ENCODE measurements at regions not wholly inside any gene's neighbourhood (a gene's known extent, or its start where the extent isn't known, plus 50 kb on each side); places are given as distances from the start of the nearest gene placed in this dataset.

GRCh38 chr15:60087561-60087960 lies 83.5 kb downstream of the FOXB1 start (continued):
- TF ChIP-seq REST (IDR thresholded peaks at IDR 0.05) = no peak
- TF ChIP-seq JUND (IDR thresholded peaks at IDR 0.05) = no peak
- no peak for TF ChIP-seq YY1 (IDR thresholded peaks at IDR 0.05)
- TF ChIP-seq NR2F2 (IDR thresholded peaks at IDR 0.05) = no peak

GRCh38 chr15:60090747-60091146 lies 86.6 kb downstream of the FOXB1 start:
- H3K4me1 ChIP-seq (ENCODE audit: control insufficient read depth in 4 of 4, insufficient read depth in 4 of 4, low read length in 3 of 4) = peaks cover 4 to 39% (median 37%) of the 10 kb centered on the region in 4 donors

More at GRCh38 chr15:60090747-60091146, 86.6 kb downstream of the FOXB1 start:
- no peak overlapping the region for H3K9ac ChIP-seq (ENCODE audit: low read depth in 1 of 2, low read length in 2 of 2)
- H3K9me3 ChIP-seq (ENCODE audit: control insufficient read depth in 4 of 4, low read length in 3 of 4) = no peaks in the 10 kb centered on the region
- TF ChIP-seq JUND (IDR thresholded peaks at IDR 0.05) = no peak
- TF ChIP-seq HNF4A (conservative IDR thresholded peaks at IDR 0.05) = no peak
- TF ChIP-seq SP1 (IDR thresholded peaks at IDR 0.05) = no peak
- TF ChIP-seq CTCF (IDR thresholded peaks at IDR 0.05; ENCODE audit: low read depth, low read length, missing input control) = no peak
- no peak for TF ChIP-seq REST (IDR thresholded peaks at IDR 0.05)
- DNase-seq (ENCODE audit: low spot score) = no peak
- no peak overlapping the region for H3K4me3 ChIP-seq (ENCODE audit: low read depth in 1 of 3, low read length in 3 of 3)
- WGBS = 53% methylated on average over 3 of the region's 3 CpGs
- no peaks in the 10 kb centered on the region for H3K27me3 ChIP-seq (ENCODE audit: control insufficient read depth in 4 of 4, insufficient read depth in 4 of 4, low read length in 3 of 4)
- no peaks in the 10 kb centered on the region for H3K36me3 ChIP-seq (ENCODE audit: control insufficient read depth in 4 of 4, insufficient read depth in 3 of 4, low read depth in 1 of 4, low read length in 3 of 4)
- H3K27ac ChIP-seq (ENCODE audit: low read depth in 1 of 2, low read length in 2 of 2) = peak overlapping the region; percentile 4 to 57
